ENCODE measurements at regions not wholly inside any gene's neighbourhood (a gene's known extent, or its start where the extent isn't known, plus 50 kb on each side); places are given as distances from the start of the nearest gene placed in this dataset.

DNA sequence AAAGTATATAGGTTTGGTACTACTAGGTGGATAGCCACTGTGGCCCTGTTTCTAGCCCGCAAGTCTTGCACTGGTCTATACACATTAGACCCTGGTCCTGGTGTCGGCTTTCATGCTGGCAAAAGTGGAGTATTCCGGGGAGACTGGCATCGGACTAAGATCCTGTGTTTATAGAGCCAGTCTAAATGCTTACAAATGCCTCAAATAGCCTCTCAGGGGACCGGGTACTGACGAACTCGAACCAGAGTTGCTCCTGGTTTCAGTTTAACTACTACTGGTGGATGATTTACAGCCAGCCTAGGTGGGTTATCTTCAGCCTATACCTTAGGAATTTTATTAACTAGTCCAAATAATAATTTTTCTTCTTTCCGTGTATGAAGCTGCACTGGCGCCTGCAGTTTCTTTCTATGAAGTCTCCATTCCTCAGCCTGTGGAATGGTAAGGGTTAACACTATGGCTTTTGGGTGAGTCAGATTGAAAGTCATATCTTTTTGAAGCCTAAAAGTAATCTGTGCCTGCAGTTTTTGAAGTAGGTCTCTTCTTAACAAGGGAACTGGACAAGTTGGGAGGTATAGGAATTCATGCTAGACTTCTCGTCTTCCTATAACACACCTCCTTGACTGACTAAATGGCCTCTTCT, 51.3 kb downstream of the OR10H4 start:
- no peak overlapping the region for H3K9ac ChIP-seq (ENCODE audit: low read depth, low read length)
- no peak overlapping the region for H3K4me3 ChIP-seq (ENCODE audit: low read depth, low read length)
- no peaks in the 10 kb centered on the region for H3K36me3 ChIP-seq (ENCODE audit: control insufficient read depth, insufficient read depth, low read length)
- H3K4me1 ChIP-seq (ENCODE audit: control insufficient read depth, insufficient read depth, low read length), result no peaks in the 10 kb centered on the region
- H3K9me3 ChIP-seq (ENCODE audit: control insufficient read depth, insufficient read depth, low read length), result peaks cover 91% of the 10 kb centered on the region
- no peak overlapping the region for H3K27ac ChIP-seq (ENCODE audit: low read depth, low read length)
- no peaks in the 10 kb centered on the region for H3K27me3 ChIP-seq (ENCODE audit: control insufficient read depth, insufficient read depth, low read length)

- Histone ChIP-seq H3K4me3 (ENCODE audit: low read depth, low read length) (no peak overlapping the region), H3K27ac (ENCODE audit: low read depth, low read length) (no peak overlapping the region), H3K27me3 (ENCODE audit: control insufficient read depth, insufficient read depth, low read length) (no peaks in the 10 kb centered on the region), H3K36me3 (ENCODE audit: control insufficient read depth, insufficient read depth, low read length) (no peaks in the 10 kb centered on the region), H3K9ac (ENCODE audit: low read depth, low read length) (no peak overlapping the region), H3K4me1 (ENCODE audit: control insufficient read depth, insufficient read depth, low read length) (no peaks in the 10 kb centered on the region), H3K9me3 (ENCODE audit: control insufficient read depth, insufficient read depth, low read length) (peaks cover 90% of the 10 kb centered on the region)
Measured at GRCh38 chr19:16001481-16002312, 52.9 kb downstream of the OR10H4 start.

GRCh38 chr19:16002406-16003384, 53.9 kb downstream of the OR10H4 start:
- Histone ChIP-seq H3K9me3 (ENCODE audit: control insufficient read depth, insufficient read depth, low read length) (peaks cover 82% of the 10 kb centered on the region), H3K4me3 (ENCODE audit: low read depth, low read length) (no peak overlapping the region; the same call in 1 of the 2 replicates), H3K36me3 (ENCODE audit: control insufficient read depth, insufficient read depth, low read length) (no peaks in the 10 kb centered on the region), H3K27me3 (ENCODE audit: control insufficient read depth, insufficient read depth, low read length) (no peaks in the 10 kb centered on the region), H3K4me1 (ENCODE audit: control insufficient read depth, insufficient read depth, low read length) (no peaks in the 10 kb centered on the region), H3K27ac (ENCODE audit: low read depth, low read length) (no peak overlapping the region), H3K9ac (ENCODE audit: low read depth, low read length) (no peak overlapping the region)

- H3K4me1 ChIP-seq (ENCODE audit: control insufficient read depth, insufficient read depth, low read length), result no peaks in the 10 kb centered on the region
- no peak overlapping the region for H3K9ac ChIP-seq (ENCODE audit: low read depth, low read length)
- H3K36me3 ChIP-seq (ENCODE audit: control insufficient read depth, insufficient read depth, low read length), result no peaks in the 10 kb centered on the region
- H3K9me3 ChIP-seq (ENCODE audit: control insufficient read depth, insufficient read depth, low read length), result peaks cover 84% of the 10 kb centered on the region
- H3K4me3 ChIP-seq (ENCODE audit: low read depth, low read length), result no peak overlapping the region
- H3K27me3 ChIP-seq (ENCODE audit: control insufficient read depth, insufficient read depth, low read length), result no peaks in the 10 kb centered on the region
- no peak overlapping the region for H3K27ac ChIP-seq (ENCODE audit: low read depth, low read length)
Measured at GRCh38 chr19:16003391-16003790, 54.6 kb downstream of the OR10H4 start.

GRCh38 chr19:16005925-16006324, 57.1 kb downstream of the OR10H4 start:
- Histone ChIP-seq H3K4me1 (ENCODE audit: control insufficient read depth, insufficient read depth, low read length) (no peaks in the 10 kb centered on the region), H3K27ac (ENCODE audit: low read depth, low read length) (no peak overlapping the region), H3K9me3 (ENCODE audit: control insufficient read depth, insufficient read depth, low read length) (peaks cover 73% of the 10 kb centered on the region), H3K9ac (ENCODE audit: low read depth, low read length) (no peak overlapping the region), H3K4me3 (ENCODE audit: low read depth, low read length) (no peak overlapping the region), H3K36me3 (ENCODE audit: control insufficient read depth, insufficient read depth, low read length) (no peaks in the 10 kb centered on the region), H3K27me3 (ENCODE audit: control insufficient read depth, insufficient read depth, low read length) (no peaks in the 10 kb centered on the region)

- Histone ChIP-seq H3K4me3 (ENCODE audit: low read depth, low read length) (no peak overlapping the region), H3K9me3 (ENCODE audit: control insufficient read depth, insufficient read depth, low read length) (peaks cover 83% of the 10 kb centered on the region), H3K27me3 (ENCODE audit: control insufficient read depth, insufficient read depth, low read length) (no peaks in the 10 kb centered on the region), H3K36me3 (ENCODE audit: control insufficient read depth, insufficient read depth, low read length) (no peaks in the 10 kb centered on the region), H3K27ac (ENCODE audit: low read depth, low read length) (no peak overlapping the region), H3K4me1 (ENCODE audit: control insufficient read depth, insufficient read depth, low read length) (no peaks in the 10 kb centered on the region), H3K9ac (ENCODE audit: low read depth, low read length) (no peak overlapping the region)
Measured at GRCh38 chr19:16012552-16012951, 63.7 kb upstream of the TPM4 start.

GRCh38 chr19:16013181-16013850, 63.0 kb upstream of the TPM4 start:
- Histone ChIP-seq H3K4me1 (ENCODE audit: control insufficient read depth, insufficient read depth, low read length) (no peaks in the 10 kb centered on the region), H3K4me3 (ENCODE audit: low read depth, low read length) (no peak overlapping the region), H3K9ac (ENCODE audit: low read depth, low read length) (no peak overlapping the region), H3K36me3 (ENCODE audit: control insufficient read depth, insufficient read depth, low read length) (no peaks in the 10 kb centered on the region), H3K9me3 (ENCODE audit: control insufficient read depth, insufficient read depth, low read length) (peaks cover 84% of the 10 kb centered on the region), H3K27me3 (ENCODE audit: control insufficient read depth, insufficient read depth, low read length) (no peaks in the 10 kb centered on the region), H3K27ac (ENCODE audit: low read depth, low read length) (no peak overlapping the region)

DNA sequence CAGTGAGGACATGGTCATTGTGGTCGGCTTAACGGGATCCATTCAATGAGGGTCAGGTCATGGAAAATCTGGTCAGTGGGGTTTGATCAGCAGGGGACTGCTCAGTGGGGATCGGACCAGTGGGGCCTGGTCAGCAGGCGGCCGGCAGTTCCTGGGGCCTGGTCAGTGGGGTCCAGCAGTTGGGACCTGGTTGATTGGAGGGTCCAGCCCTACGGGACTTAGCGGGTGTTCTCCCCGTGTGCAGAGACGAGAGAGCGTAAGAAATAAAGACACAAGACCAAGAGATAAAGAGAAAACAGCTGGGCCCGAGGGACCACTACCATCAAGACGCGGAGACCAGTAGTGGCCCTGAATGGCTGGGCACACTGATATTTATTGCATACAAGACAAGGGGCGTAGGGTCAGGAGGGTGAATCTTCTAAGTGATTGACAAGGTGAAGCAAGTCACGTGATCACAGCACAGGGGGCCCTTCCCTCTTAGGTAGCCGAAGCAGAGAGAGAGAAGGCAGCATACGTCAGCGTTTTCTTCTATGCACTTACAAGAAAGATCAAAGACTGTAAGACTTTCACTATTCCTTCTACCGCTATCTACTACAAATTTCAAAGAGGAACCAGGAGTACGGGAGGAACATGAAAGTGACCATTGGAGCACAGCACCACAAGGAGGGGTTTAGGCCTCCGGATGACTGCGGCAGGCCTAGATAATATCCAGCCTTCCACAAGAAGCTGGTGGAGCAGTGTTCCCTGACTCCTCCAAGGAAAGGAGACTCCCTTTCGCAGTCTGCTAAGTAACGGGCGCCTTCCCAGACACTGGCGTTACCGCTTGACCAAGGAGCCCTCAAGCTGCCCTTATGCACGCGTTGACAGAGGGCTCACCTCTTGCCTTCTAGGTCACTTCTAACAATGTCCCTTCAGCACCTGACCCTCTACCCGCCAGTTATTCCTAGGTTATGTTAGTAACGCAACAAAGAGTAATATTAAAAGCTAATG, 62.1 kb upstream of the TPM4 start:
- H3K4me1 ChIP-seq (ENCODE audit: control insufficient read depth, insufficient read depth, low read length), result no peaks in the 10 kb centered on the region
- H3K9me3 ChIP-seq (ENCODE audit: control insufficient read depth, insufficient read depth, low read length), result peaks cover 89% of the 10 kb centered on the region
- H3K9ac ChIP-seq (ENCODE audit: low read depth, low read length), result no peak overlapping the region
- H3K36me3 ChIP-seq (ENCODE audit: control insufficient read depth, insufficient read depth, low read length), result no peaks in the 10 kb centered on the region
- H3K4me3 ChIP-seq (ENCODE audit: low read depth, low read length), result no peak overlapping the region
- no peak overlapping the region for H3K27ac ChIP-seq (ENCODE audit: low read depth, low read length)
- no peaks in the 10 kb centered on the region for H3K27me3 ChIP-seq (ENCODE audit: control insufficient read depth, insufficient read depth, low read length)

DNA sequence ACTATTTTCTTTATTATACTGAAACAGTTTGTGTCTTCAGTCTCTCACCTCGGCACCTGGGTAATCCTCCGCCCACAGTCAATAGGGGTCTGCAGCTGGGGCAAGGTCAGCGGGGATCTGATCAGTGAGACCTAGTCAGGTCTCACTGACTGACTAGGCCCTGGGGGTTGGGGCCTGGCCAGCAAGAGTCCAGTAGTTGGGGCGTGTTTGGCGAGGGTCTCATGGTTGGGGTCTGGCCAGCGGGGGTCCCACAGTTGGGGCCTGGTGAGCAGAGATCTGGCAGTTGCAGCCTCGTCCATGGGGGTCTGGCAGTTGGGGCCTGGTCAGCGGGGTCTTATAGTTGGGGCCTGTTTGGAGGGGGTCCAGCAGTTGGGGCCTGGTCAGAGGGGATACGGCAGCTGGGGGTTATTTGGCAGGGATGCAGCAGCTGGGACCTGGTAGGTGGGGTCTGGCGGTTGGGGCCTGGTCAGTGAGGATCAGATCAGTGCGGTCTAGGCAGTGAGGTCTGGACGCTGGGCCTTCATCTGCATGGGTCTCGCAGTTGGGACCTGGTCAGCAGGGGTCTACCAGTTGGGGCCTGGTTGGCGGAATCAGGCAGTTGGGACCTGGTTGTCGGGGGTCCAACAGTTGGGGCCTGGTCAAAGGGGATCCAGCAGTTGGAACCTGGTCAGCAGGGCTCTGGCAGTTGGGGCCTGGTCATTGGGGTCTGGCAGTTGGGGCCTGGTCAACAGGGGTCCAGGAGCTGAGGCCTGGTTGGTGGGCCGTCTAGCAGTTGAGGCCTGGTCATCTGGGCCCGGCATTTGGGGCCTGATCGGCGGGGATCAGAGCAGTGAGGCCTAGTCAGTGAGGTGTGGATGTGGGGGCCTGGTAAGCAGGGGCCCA, 61.1 kb upstream of the TPM4 start:
- Histone ChIP-seq H3K36me3 (ENCODE audit: control insufficient read depth, insufficient read depth, low read length) (no peaks in the 10 kb centered on the region), H3K4me3 (ENCODE audit: low read depth, low read length) (no peak overlapping the region)

More for the DNA sequence above, 61.1 kb upstream of the TPM4 start:
- H3K27ac ChIP-seq (ENCODE audit: low read depth, low read length), result no peak overlapping the region
- H3K9me3 ChIP-seq (ENCODE audit: control insufficient read depth, insufficient read depth, low read length), result peaks cover 88% of the 10 kb centered on the region
- H3K9ac ChIP-seq (ENCODE audit: low read depth, low read length), result no peak overlapping the region
- H3K4me1 ChIP-seq (ENCODE audit: control insufficient read depth, insufficient read depth, low read length), result no peaks in the 10 kb centered on the region
- no peaks in the 10 kb centered on the region for H3K27me3 ChIP-seq (ENCODE audit: control insufficient read depth, insufficient read depth, low read length)
